Urothelium cell line (cell line): ENCODE measurements at regions not wholly inside any gene's neighbourhood (a gene's known extent, or its start where the extent isn't known, plus 50 kb on each side); places are given as distances from the start of the nearest gene placed in this dataset.

ENCODE experiments used
- DNase-seq: peaks from one replicate; pipeline ENCODE4 v3.0.0; 2011; ENCODE audit warnings: low spot score, mixed read lengths
- FAIRE-seq: peaks from 2 replicates; lab custom pipeline; 2011; peaks lifted over from hg19 to GRCh38; lab: Jason Lieb, UNC

- FAIRE-seq (no peak), DNase-seq (no peak)
Measured at GRCh38 chr10:120349069-120349468, 108.0 kb upstream of the PLPP4 start.

GRCh38 chr10:120355425-120355824, 101.6 kb upstream of the PLPP4 start:
- FAIRE-seq (no peak), DNase-seq (no peak)

- DNase-seq (no peak), FAIRE-seq (no peak)
Measured at GRCh38 chr10:120360571-120360970, 96.5 kb upstream of the PLPP4 start.

GRCh38 chr10:120365872-120366271, 91.2 kb upstream of the PLPP4 start:
- peak; percentile 43 for DNase-seq
- FAIRE-seq, result no peak

GRCh38 chr10:120367341-120367740, 89.7 kb upstream of the PLPP4 start:
- no peak for FAIRE-seq
- no peak for DNase-seq

GRCh38 chr10:120368338-120368737, 88.7 kb upstream of the PLPP4 start:
- no peak for DNase-seq
- no peak for FAIRE-seq

- FAIRE-seq, result no peak
- no peak for DNase-seq
Measured at GRCh38 chr10:120368927-120369326, 88.1 kb upstream of the PLPP4 start.

- FAIRE-seq, result no peak
- DNase-seq, result no peak
Measured at GRCh38 chr10:120369856-120370276, 87.2 kb upstream of the PLPP4 start.

GRCh38 chr10:120371856-120372255, 85.2 kb upstream of the PLPP4 start:
- DNase-seq (no peak), FAIRE-seq (no peak)

- DNase-seq, result no peak
- no peak for FAIRE-seq
Measured at GRCh38 chr10:120372917-120373316, 84.1 kb upstream of the PLPP4 start.

GRCh38 chr10:120375666-120376065, 81.4 kb upstream of the PLPP4 start:
- FAIRE-seq (no peak), DNase-seq (no peak)

- DNase-seq (no peak), FAIRE-seq (no peak)
Measured at GRCh38 chr10:120381931-120382330, 75.1 kb upstream of the PLPP4 start.

- FAIRE-seq, result no peak
- DNase-seq, result no peak
Measured at GRCh38 chr10:120382360-120382759, 74.7 kb upstream of the PLPP4 start.

- FAIRE-seq (no peak), DNase-seq (no peak)
Measured at GRCh38 chr10:120385992-120386391, 71.0 kb upstream of the PLPP4 start.

- FAIRE-seq, result no peak
- DNase-seq, result no peak
Measured at GRCh38 chr10:120386896-120387295, 70.1 kb upstream of the PLPP4 start.

GRCh38 chr10:120387326-120387725, 69.7 kb upstream of the PLPP4 start:
- peak; percentile 72 for DNase-seq
- no peak for FAIRE-seq

GRCh38 chr10:120392245-120392644, 64.8 kb upstream of the PLPP4 start:
- FAIRE-seq (no peak), DNase-seq (no peak)

GRCh38 chr10:120392671-120393079, 64.4 kb upstream of the PLPP4 start:
- no peak for FAIRE-seq
- DNase-seq, result no peak

- DNase-seq (peak; percentile 23), FAIRE-seq (no peak)
Measured at GRCh38 chr10:120394446-120394845, 62.6 kb upstream of the PLPP4 start.

GRCh38 chr10:120396228-120396627, 60.8 kb upstream of the PLPP4 start:
- FAIRE-seq, result no peak
- no peak for DNase-seq

- DNase-seq, result no peak
- FAIRE-seq, result no peak
Measured at GRCh38 chr10:120398180-120398579, 58.8 kb upstream of the PLPP4 start.

GRCh38 chr10:120400601-120401000, 56.4 kb upstream of the PLPP4 start:
- peak; percentile 13 for FAIRE-seq
- DNase-seq, result no peak

GRCh38 chr10:120402147-120402766, 54.8 kb upstream of the PLPP4 start:
- FAIRE-seq (no peak), DNase-seq (no peak)
